HL-60 (cell line): ENCODE measurements at regions not wholly inside any gene's neighbourhood (a gene's known extent, or its start where the extent isn't known, plus 50 kb on each side); places are given as distances from the start of the nearest gene placed in this dataset.

Source experiments
- DNase-seq, 2 experiments: peaks; one replicate each; pipeline ENCODE4 v3.0.0-alpha.2; 2010 to 2020; ENCODE audit warnings: low read depth in 1 of 2, low spot score in 1 of 2
- H3K27ac ChIP-seq: fragments of 250-450 bp; sonication (Bioruptor Pico); replicated peaks from 2 replicates; pipeline ENCODE4 v1.5.1; 2020; ENCODE audit warnings: mild to moderate bottlenecking, moderate library complexity
- H3K27me3 ChIP-seq: fragments of 250-450 bp; sonication (Bioruptor Pico); 2 replicates; pipeline ENCODE4 v1.5.1; 2021; ENCODE audit warnings: mild to moderate bottlenecking, moderate library complexity; ENCODE audit not compliant: insufficient read depth, poor library complexity, severe bottlenecking
- H3K4me3 ChIP-seq: replicated peaks from 2 replicates; pipeline ENCODE4 v1.5.1; 2011; ENCODE audit warnings: mild to moderate bottlenecking, control low read depth, low read length; ENCODE audit not compliant: insufficient read depth
- GABPA ChIP-seq: IDR thresholded peaks from 2 replicates; pipeline ENCODE4 v1.6.1; 2012; ENCODE audit warnings: low read depth
- POLR2AphosphoS5 ChIP-seq: IDR thresholded peaks from 2 replicates; pipeline ENCODE4 v1.6.1; 2012; ENCODE audit warnings: low read depth
- SPI1 ChIP-seq: IDR thresholded peaks from 2 replicates; pipeline ENCODE4 v1.6.1; 2012; ENCODE audit warnings: low read depth, mild to moderate bottlenecking, borderline replicate concordance
- TF ChIP-seq, protein P1 (sequence below): IDR thresholded peaks from 2 replicates; pipeline ENCODE4 v1.6.1; 2012; ENCODE audit warnings: low read depth; ENCODE audit not compliant: insufficient replicate concordance
- TF ChIP-seq, protein P2 (sequence below): IDR thresholded peaks from one replicate; pipeline ENCODE4 v1.5.1; 2011; ENCODE audit warnings: low read length, control low read depth, inconsistent platforms; ENCODE audit not compliant: insufficient read depth

DNA sequence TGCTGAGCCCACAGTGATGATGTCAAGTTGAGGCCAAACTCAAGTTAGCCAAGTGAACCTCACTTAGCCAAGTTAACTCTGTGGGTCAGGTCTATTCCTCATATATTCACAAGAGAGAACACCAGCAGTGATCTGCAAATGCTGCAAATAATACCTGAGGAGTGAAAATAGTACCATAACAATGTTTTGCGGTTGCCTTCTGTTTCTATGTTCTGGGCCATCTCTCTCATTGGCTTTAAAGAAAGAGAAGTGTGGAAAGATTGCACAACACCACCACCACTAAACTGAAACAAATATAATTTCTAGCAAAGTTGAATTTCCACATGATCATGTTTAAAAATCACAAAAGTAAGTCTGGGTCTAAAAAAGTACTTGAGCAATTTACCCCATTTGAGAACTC, 211.1 kb upstream of the GALNT5 start:
- TF ChIP-seq, protein P1, sequence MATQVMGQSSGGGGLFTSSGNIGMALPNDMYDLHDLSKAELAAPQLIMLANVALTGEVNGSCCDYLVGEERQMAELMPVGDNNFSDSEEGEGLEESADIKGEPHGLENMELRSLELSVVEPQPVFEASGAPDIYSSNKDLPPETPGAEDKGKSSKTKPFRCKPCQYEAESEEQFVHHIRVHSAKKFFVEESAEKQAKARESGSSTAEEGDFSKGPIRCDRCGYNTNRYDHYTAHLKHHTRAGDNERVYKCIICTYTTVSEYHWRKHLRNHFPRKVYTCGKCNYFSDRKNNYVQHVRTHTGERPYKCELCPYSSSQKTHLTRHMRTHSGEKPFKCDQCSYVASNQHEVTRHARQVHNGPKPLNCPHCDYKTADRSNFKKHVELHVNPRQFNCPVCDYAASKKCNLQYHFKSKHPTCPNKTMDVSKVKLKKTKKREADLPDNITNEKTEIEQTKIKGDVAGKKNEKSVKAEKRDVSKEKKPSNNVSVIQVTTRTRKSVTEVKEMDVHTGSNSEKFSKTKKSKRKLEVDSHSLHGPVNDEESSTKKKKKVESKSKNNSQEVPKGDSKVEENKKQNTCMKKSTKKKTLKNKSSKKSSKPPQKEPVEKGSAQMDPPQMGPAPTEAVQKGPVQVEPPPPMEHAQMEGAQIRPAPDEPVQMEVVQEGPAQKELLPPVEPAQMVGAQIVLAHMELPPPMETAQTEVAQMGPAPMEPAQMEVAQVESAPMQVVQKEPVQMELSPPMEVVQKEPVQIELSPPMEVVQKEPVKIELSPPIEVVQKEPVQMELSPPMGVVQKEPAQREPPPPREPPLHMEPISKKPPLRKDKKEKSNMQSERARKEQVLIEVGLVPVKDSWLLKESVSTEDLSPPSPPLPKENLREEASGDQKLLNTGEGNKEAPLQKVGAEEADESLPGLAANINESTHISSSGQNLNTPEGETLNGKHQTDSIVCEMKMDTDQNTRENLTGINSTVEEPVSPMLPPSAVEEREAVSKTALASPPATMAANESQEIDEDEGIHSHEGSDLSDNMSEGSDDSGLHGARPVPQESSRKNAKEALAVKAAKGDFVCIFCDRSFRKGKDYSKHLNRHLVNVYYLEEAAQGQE = no peak
- TF ChIP-seq POLR2AphosphoS5 = no peak
- TF ChIP-seq, protein P2, sequence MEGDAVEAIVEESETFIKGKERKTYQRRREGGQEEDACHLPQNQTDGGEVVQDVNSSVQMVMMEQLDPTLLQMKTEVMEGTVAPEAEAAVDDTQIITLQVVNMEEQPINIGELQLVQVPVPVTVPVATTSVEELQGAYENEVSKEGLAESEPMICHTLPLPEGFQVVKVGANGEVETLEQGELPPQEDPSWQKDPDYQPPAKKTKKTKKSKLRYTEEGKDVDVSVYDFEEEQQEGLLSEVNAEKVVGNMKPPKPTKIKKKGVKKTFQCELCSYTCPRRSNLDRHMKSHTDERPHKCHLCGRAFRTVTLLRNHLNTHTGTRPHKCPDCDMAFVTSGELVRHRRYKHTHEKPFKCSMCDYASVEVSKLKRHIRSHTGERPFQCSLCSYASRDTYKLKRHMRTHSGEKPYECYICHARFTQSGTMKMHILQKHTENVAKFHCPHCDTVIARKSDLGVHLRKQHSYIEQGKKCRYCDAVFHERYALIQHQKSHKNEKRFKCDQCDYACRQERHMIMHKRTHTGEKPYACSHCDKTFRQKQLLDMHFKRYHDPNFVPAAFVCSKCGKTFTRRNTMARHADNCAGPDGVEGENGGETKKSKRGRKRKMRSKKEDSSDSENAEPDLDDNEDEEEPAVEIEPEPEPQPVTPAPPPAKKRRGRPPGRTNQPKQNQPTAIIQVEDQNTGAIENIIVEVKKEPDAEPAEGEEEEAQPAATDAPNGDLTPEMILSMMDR = no peak
- Histone ChIP-seq H3K27me3 (no peaks in the 10 kb centered on the region), H3K4me3 (no peak overlapping the region), H3K27ac (no peak overlapping the region)
- DNase-seq = no peak

DNA sequence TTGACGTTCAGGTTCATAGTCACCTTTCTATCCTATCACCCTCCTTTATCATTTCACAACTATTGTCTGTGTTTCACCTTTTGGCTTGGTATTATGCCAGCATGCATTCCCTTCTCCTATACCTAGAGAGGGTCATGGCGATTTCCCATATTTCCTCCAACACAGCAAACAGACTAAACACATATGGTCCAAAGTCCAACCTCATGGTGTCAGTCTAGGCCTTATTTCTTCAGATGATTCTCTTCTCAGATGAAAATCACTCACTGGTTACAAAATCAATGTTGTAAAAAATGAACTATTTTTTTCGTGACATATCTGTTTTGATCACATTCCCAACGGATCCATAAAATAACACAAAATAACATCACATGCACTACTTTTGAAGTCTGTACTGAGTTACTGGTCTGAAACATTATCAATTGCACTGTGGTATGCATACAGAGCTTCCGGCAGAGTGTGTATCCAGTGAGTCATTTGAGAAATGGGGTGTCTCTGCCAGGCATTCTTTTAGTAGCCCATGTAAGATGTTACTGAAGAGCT, 204.8 kb upstream of the GALNT5 start:
- no peak for DNase-seq

DNA sequence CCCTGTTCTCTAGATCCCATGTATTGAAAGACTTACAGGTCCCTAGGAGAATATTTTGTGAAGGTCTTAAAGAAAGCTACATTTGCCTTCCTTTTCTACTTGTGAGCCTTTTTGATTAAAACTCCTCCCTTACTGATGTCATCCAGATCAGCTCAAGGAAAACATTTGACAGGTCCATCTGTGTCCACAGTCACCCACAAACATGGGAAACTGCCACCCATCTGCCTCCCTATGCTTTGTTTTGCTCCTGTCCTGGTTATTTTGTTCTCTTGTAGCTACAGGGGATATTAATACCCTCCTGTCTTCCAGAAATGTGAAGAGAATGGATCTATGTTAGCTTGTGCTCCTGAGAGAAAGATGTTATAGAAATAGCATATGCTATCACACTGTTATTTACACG, 203.6 kb upstream of the GALNT5 start:
- no peaks in the 10 kb centered on the region for H3K27me3 ChIP-seq
- no peak overlapping the region for H3K27ac ChIP-seq
- no peak for DNase-seq
- no peak overlapping the region for H3K4me3 ChIP-seq
- no peak for TF ChIP-seq POLR2AphosphoS5
- TF ChIP-seq, protein P2 = no peak
- TF ChIP-seq GABPA = no peak
- TF ChIP-seq, protein P1 = no peak
- TF ChIP-seq SPI1 = no peak

More for the DNA sequence above, 204.8 kb upstream of the GALNT5 start:
- Histone ChIP-seq H3K27ac (no peak overlapping the region), H3K4me3 (no peak overlapping the region), H3K27me3 (no peaks in the 10 kb centered on the region)
- TF ChIP-seq SPI1 (no peak), POLR2AphosphoS5 (no peak), GABPA (no peak)
- TF ChIP-seq, protein P1 = no peak
- TF ChIP-seq, protein P2 = no peak
